Mesodermal cell (in vitro differentiated cells): ENCODE measurements at regions not wholly inside any gene's neighbourhood (a gene's known extent, or its start where the extent isn't known, plus 50 kb on each side); places are given as distances from the start of the nearest gene placed in this dataset.
A peak's percentile ranks its signal among the peaks of the same experiment; 100 is the strongest.
"Not testable (repeated sequence)": the region's sequence is repeated elsewhere in the genome, so short reads cannot be mapped to it uniquely, and the experiment has no call there.

Experiments used
- H3K27ac ChIP-seq: 2 replicates; pipeline ENCODE4 v1.7.0; 2013; ENCODE audit warnings: mild to moderate bottlenecking, low read depth, low read length, moderate library complexity; ENCODE audit not compliant: severe bottlenecking
- H3K36me3 ChIP-seq: 2 replicates; pipeline ENCODE4 v1.7.1; 2013; ENCODE audit warnings: mild to moderate bottlenecking, low read length, moderate library complexity; ENCODE audit not compliant: control insufficient read depth, insufficient read depth
- H3K4me1 ChIP-seq: one replicate; pipeline ENCODE4 v1.7.1; 2013; ENCODE audit warnings: mild to moderate bottlenecking, low read length; ENCODE audit not compliant: insufficient read depth, control insufficient read depth, poor library complexity, severe bottlenecking
- H3K4me3 ChIP-seq: 2 replicates; pipeline ENCODE4 v1.7.0; 2013; ENCODE audit warnings: low read length, control low read depth, mild to moderate bottlenecking; ENCODE audit not compliant: insufficient read depth, poor library complexity, severe bottlenecking; ENCODE audit errors: extremely low read depth
- H3K9me3 ChIP-seq: 2 replicates; pipeline ENCODE4 v1.7.1; 2013; ENCODE audit warnings: mild to moderate bottlenecking, low read length, moderate library complexity; ENCODE audit not compliant: control insufficient read depth
- WGBS, 2 experiments: methylation state at CpG; one replicate each; pipeline ENCODE4 v1.1.5; 2013; ENCODE audit warnings: missing lambda C conversion rate in 2 of 2; ENCODE audit not compliant: insufficient coverage in 2 of 2; 5-methylcytosine and 5-hydroxymethylcytosine counted together

- WGBS, 2 experiments = 61 to 75% methylated on average over 5 of the region's 6 CpGs
- Histone ChIP-seq H3K27ac (peak overlapping the region; percentile 77), H3K36me3 (no peaks in the 10 kb centered on the region), H3K4me3 (no peak overlapping the region), H3K9me3 (peaks cover 11% of the 10 kb centered on the region), H3K4me1 (no peaks in the 10 kb centered on the region)
Measured at GRCh38 chr7:67470256-67470751, 473.7 kb downstream of the TYW1 start.

- no peaks in the 10 kb centered on the region for H3K36me3 ChIP-seq
- H3K4me3 ChIP-seq = no peak overlapping the region
- no peaks in the 10 kb centered on the region for H3K9me3 ChIP-seq
- H3K4me1 ChIP-seq = no peaks in the 10 kb centered on the region
- WGBS, 2 experiments = 88 to 100% methylated on average over 1 of the region's 1 CpG
- no peak overlapping the region for H3K27ac ChIP-seq
Measured at GRCh38 chr7:67475293-67475692, 478.7 kb downstream of the TYW1 start.

- no peaks in the 10 kb centered on the region for H3K9me3 ChIP-seq
- H3K36me3 ChIP-seq = no peaks in the 10 kb centered on the region
- no peak overlapping the region for H3K4me3 ChIP-seq
- H3K4me1 ChIP-seq = no peaks in the 10 kb centered on the region
- WGBS, 2 experiments = 67 to 82% methylated on average over 4 to 6 of the region's 6 CpGs
- H3K27ac ChIP-seq = no peak overlapping the region
Measured at GRCh38 chr7:67478066-67478465, 481.4 kb downstream of the TYW1 start.

GRCh38 chr7:67484244-67484751, 487.7 kb downstream of the TYW1 start:
- no peaks in the 10 kb centered on the region for H3K4me1 ChIP-seq
- H3K4me3 ChIP-seq = no peak overlapping the region
- H3K9me3 ChIP-seq = no peaks in the 10 kb centered on the region
- H3K36me3 ChIP-seq = no peaks in the 10 kb centered on the region
- WGBS, 2 experiments = 1% methylated on average over 8 to 10 of the region's 13 CpGs
- H3K27ac ChIP-seq = no peak overlapping the region

GRCh38 chr7:67486401-67486800, 489.8 kb downstream of the TYW1 start:
- Histone ChIP-seq H3K27ac (no peak overlapping the region), H3K36me3 (no peaks in the 10 kb centered on the region), H3K9me3 (no peaks in the 10 kb centered on the region), H3K4me3 (no peak overlapping the region), H3K4me1 (no peaks in the 10 kb centered on the region)
- WGBS, 2 experiments = 86 to 91% methylated on average over 2 to 3 of the region's 3 CpGs

GRCh38 chr7:67487316-67487715, 490.7 kb downstream of the TYW1 start:
- H3K27ac ChIP-seq = no peak overlapping the region
- WGBS, 2 experiments = 87 to 92% methylated on average over 6 of the region's 7 CpGs
- H3K9me3 ChIP-seq = no peaks in the 10 kb centered on the region
- H3K36me3 ChIP-seq = no peaks in the 10 kb centered on the region
- H3K4me1 ChIP-seq = no peaks in the 10 kb centered on the region
- no peak overlapping the region for H3K4me3 ChIP-seq

GRCh38 chr7:67489881-67490280, 493.2 kb downstream of the TYW1 start:
- no peak overlapping the region for H3K4me3 ChIP-seq
- H3K27ac ChIP-seq = no peak overlapping the region
- no peaks in the 10 kb centered on the region for H3K4me1 ChIP-seq
- H3K36me3 ChIP-seq = no peaks in the 10 kb centered on the region
- H3K9me3 ChIP-seq = no peaks in the 10 kb centered on the region
- 86 to 100% methylated on average over 3 to 5 of the region's 5 CpGs for WGBS, 2 experiments

GRCh38 chr7:67493366-67493765, 496.7 kb downstream of the TYW1 start:
- no peaks in the 10 kb centered on the region for H3K36me3 ChIP-seq
- H3K4me1 ChIP-seq = no peaks in the 10 kb centered on the region
- no peak overlapping the region for H3K27ac ChIP-seq
- 79 to 95% methylated on average over 5 to 8 of the region's 8 CpGs for WGBS, 2 experiments
- H3K9me3 ChIP-seq = no peaks in the 10 kb centered on the region
- H3K4me3 ChIP-seq = no peak overlapping the region

GRCh38 chr7:67496589-67496988, 500.0 kb downstream of the TYW1 start:
- Histone ChIP-seq H3K4me3 (no peak overlapping the region), H3K27ac (no peak overlapping the region), H3K9me3 (no peaks in the 10 kb centered on the region), H3K36me3 (no peaks in the 10 kb centered on the region), H3K4me1 (no peaks in the 10 kb centered on the region)
- WGBS, 2 experiments = 92 to 94% methylated on average over 6 of the region's 7 CpGs

GRCh38 chr7:67497914-67498313, 501.3 kb downstream of the TYW1 start:
- H3K27ac ChIP-seq, H3K4me3 ChIP-seq, H3K36me3 ChIP-seq, H3K4me1 ChIP-seq, H3K9me3 ChIP-seq: not testable (repeated sequence)
- WGBS, 2 experiments = 83 to 92% methylated on average over 1 to 2 of the region's 3 CpGs

- Histone ChIP-seq H3K4me1 (no peaks in the 10 kb centered on the region), H3K4me3 (no peak overlapping the region), H3K27ac (no peak overlapping the region), H3K9me3 (peaks cover 7% of the 10 kb centered on the region), H3K36me3 (no peaks in the 10 kb centered on the region)
- 58 to 62% methylated on average over 3 of the region's 3 CpGs for WGBS, 2 experiments
Measured at GRCh38 chr7:67502929-67503328, 506.3 kb downstream of the TYW1 start.
